Glomerular endothelial cell (primary cell): ENCODE measurements at regions not wholly inside any gene's neighbourhood (a gene's known extent, or its start where the extent isn't known, plus 50 kb on each side); places are given as distances from the start of the nearest gene placed in this dataset.
"Not testable (repeated sequence)": the region's sequence is repeated elsewhere in the genome, so short reads cannot be mapped to it uniquely, and the experiment has no call there.

Source experiments
- DNase-seq: peaks from one replicate; pipeline ENCODE4 v3.0.0-alpha.2; 2011; ENCODE audit warnings: low read depth, low spot score; ENCODE audit errors: extremely low read depth

GRCh38 chr5:17817990-17818389, 183.7 kb downstream of the TAF11L14 start:
- DNase-seq = no peak

GRCh38 chr5:17819783-17820182, 185.5 kb downstream of the TAF11L14 start:
- DNase-seq = no peak

- DNase-seq = no peak
These were observed 194.4 kb downstream of the TAF11L14 start for GRCh38 chr5:17828681-17829080.

GRCh38 chr5:17829456-17829855, 195.2 kb downstream of the TAF11L14 start:
- DNase-seq = no peak

- DNase-seq = no peak
These were observed 197.0 kb downstream of the TAF11L14 start for GRCh38 chr5:17831279-17831678.

GRCh38 chr5:17832949-17833745, 198.9 kb downstream of the TAF11L14 start:
- no peak for DNase-seq

- no peak for DNase-seq
These were observed 203.5 kb downstream of the TAF11L14 start for GRCh38 chr5:17837757-17838156.

GRCh38 chr5:17838469-17838868, 204.2 kb downstream of the TAF11L14 start:
- DNase-seq = no peak

GRCh38 chr5:17839848-17840247, 205.6 kb downstream of the TAF11L14 start:
- DNase-seq = no peak

- DNase-seq = no peak
These were observed 212.2 kb downstream of the TAF11L14 start for GRCh38 chr5:17846496-17846895.

- no peak for DNase-seq
These were observed 213.0 kb downstream of the TAF11L14 start for GRCh38 chr5:17847286-17847685.

GRCh38 chr5:17852111-17852510, 217.9 kb downstream of the TAF11L14 start:
- no peak for DNase-seq

GRCh38 chr5:17852740-17853139, 218.5 kb downstream of the TAF11L14 start:
- no peak for DNase-seq

- DNase-seq = no peak
These were observed 220.6 kb downstream of the TAF11L14 start for GRCh38 chr5:17854901-17855300.

GRCh38 chr5:17860660-17861315, 226.5 kb downstream of the TAF11L14 start:
- DNase-seq = no peak

GRCh38 chr5:17864903-17865302, 230.6 kb downstream of the TAF11L14 start:
- DNase-seq = not testable (repeated sequence)

- not testable (repeated sequence) for DNase-seq
These were observed 231.7 kb downstream of the TAF11L14 start for GRCh38 chr5:17865966-17866365.

- no peak for DNase-seq
These were observed 237.9 kb downstream of the TAF11L14 start for GRCh38 chr5:17872204-17872603.

- no peak for DNase-seq
These were observed 244.3 kb downstream of the TAF11L14 start for GRCh38 chr5:17878541-17878940.

GRCh38 chr5:17879276-17879675, 245.0 kb downstream of the TAF11L14 start:
- no peak for DNase-seq

GRCh38 chr5:17880869-17881268, 246.6 kb downstream of the TAF11L14 start:
- no peak for DNase-seq

GRCh38 chr5:17882760-17883488, 248.7 kb downstream of the TAF11L14 start:
- no peak for DNase-seq
